Type B pancreatic cell (in vitro differentiated cells): ENCODE measurements at regions not wholly inside any gene's neighbourhood (a gene's known extent, or its start where the extent isn't known, plus 50 kb on each side); places are given as distances from the start of the nearest gene placed in this dataset.

Experiments
- DNase-seq: peaks from one replicate; pipeline ENCODE4 v3.0.0; 2021; ENCODE audit warnings: mixed read lengths; ENCODE audit not compliant: unreplicated experiment; ENCODE audit errors: extremely low spot score
- H3K27ac Mint-ChIP-seq: 2 replicates; pipeline ENCODE4 v1.8.0; 2021; ENCODE audit warnings: mild to moderate bottlenecking, mixed read lengths
- H3K27me3 Mint-ChIP-seq: 2 replicates; pipeline ENCODE4 v1.8.0; 2021; ENCODE audit warnings: mixed read lengths
- H3K36me3 Mint-ChIP-seq: 2 replicates; pipeline ENCODE4 v1.8.0; 2021; ENCODE audit warnings: mixed read lengths
- H3K4me1 Mint-ChIP-seq: one replicate; pipeline ENCODE4 v1.8.0; 2021; ENCODE audit warnings: mixed read lengths; ENCODE audit not compliant: unreplicated experiment
- H3K4me3 Mint-ChIP-seq: 2 replicates; pipeline ENCODE4 v1.8.0; 2021; ENCODE audit warnings: mild to moderate bottlenecking, mixed read lengths
- H3K9me3 Mint-ChIP-seq: 2 replicates; pipeline ENCODE4 v1.8.0; 2021; ENCODE audit warnings: mixed read lengths
- CTCF ChIP-seq: fragments of 200-600 bp; sonication (generic); conservative IDR thresholded peaks from 2 replicates; pipeline ENCODE4 v1.5.0; 2021; ENCODE audit warnings: antibody characterized with exemption, mild to moderate bottlenecking

- Mint-ChIP-seq H3K9me3 (no peaks in the 10 kb centered on the region), H3K4me3 (no peak overlapping the region), H3K27ac (no peak overlapping the region), H3K27me3 (no peaks in the 10 kb centered on the region), H3K36me3 (no peaks in the 10 kb centered on the region), H3K4me1 (no peaks in the 10 kb centered on the region)
- no peak for DNase-seq
- no peak for TF ChIP-seq CTCF
These were observed 755.0 kb downstream of the DNAH5 start for GRCh38 chr5:13189532-13189931.

GRCh38 chr5:13188371-13188770 is 756.1 kb downstream of the DNAH5 start:
- no peak overlapping the region for H3K27ac Mint-ChIP-seq
- no peak overlapping the region for H3K4me3 Mint-ChIP-seq
- no peaks in the 10 kb centered on the region for H3K36me3 Mint-ChIP-seq
- H3K9me3 Mint-ChIP-seq = no peaks in the 10 kb centered on the region
- no peak for DNase-seq
- no peaks in the 10 kb centered on the region for H3K27me3 Mint-ChIP-seq
- TF ChIP-seq CTCF = no peak
- no peaks in the 10 kb centered on the region for H3K4me1 Mint-ChIP-seq

GRCh38 chr5:13187186-13187585 is 757.3 kb downstream of the DNAH5 start:
- DNase-seq = no peak
- H3K9me3 Mint-ChIP-seq = no peaks in the 10 kb centered on the region
- no peak overlapping the region for H3K27ac Mint-ChIP-seq
- no peaks in the 10 kb centered on the region for H3K27me3 Mint-ChIP-seq
- H3K4me1 Mint-ChIP-seq = no peaks in the 10 kb centered on the region
- no peak overlapping the region for H3K4me3 Mint-ChIP-seq
- H3K36me3 Mint-ChIP-seq = no peaks in the 10 kb centered on the region
- TF ChIP-seq CTCF = no peak

GRCh38 chr5:13186177-13186576 is 758.3 kb downstream of the DNAH5 start:
- Mint-ChIP-seq H3K9me3 (no peaks in the 10 kb centered on the region), H3K27ac (no peak overlapping the region), H3K4me3 (no peak overlapping the region), H3K4me1 (no peaks in the 10 kb centered on the region), H3K27me3 (no peaks in the 10 kb centered on the region), H3K36me3 (no peaks in the 10 kb centered on the region)
- DNase-seq = no peak
- no peak for TF ChIP-seq CTCF

- no peak overlapping the region for H3K4me3 Mint-ChIP-seq
These were observed 764.9 kb downstream of the DNAH5 start for GRCh38 chr5:13179407-13180087.

More at GRCh38 chr5:13179407-13180087, 764.9 kb downstream of the DNAH5 start:
- no peaks in the 10 kb centered on the region for H3K9me3 Mint-ChIP-seq
- H3K4me1 Mint-ChIP-seq = no peaks in the 10 kb centered on the region
- H3K27ac Mint-ChIP-seq = no peak overlapping the region
- no peak for DNase-seq
- H3K27me3 Mint-ChIP-seq = no peaks in the 10 kb centered on the region
- no peaks in the 10 kb centered on the region for H3K36me3 Mint-ChIP-seq
- TF ChIP-seq CTCF = no peak
